H1 (cell line): ENCODE measurements at regions not wholly inside any gene's neighbourhood (a gene's known extent, or its start where the extent isn't known, plus 50 kb on each side); places are given as distances from the start of the nearest gene placed in this dataset.

Experiments
- CTCF ChIA-PET: fragments of 300-600 bp; sonication (Branson Sonifier 250); formaldehyde crosslinking; loops from one replicate; lab custom pipeline; 2021; ENCODE audit not compliant: partially characterized antibody; lab: Charles Lee
- POLR2A ChIA-PET: fragments of 300-600 bp; sonication (Branson Sonifier 250); formaldehyde crosslinking; loops from one replicate; lab custom pipeline; 2021; ENCODE audit warnings: inconsistent platforms; ENCODE audit not compliant: partially characterized antibody; lab: Charles Lee
- DNase-seq, 2 experiments: peaks; one replicate each; pipeline versions ENCODE4 v3.0.0 to v3.0.0-alpha.2; 2010 to 2022; ENCODE audit warnings: low spot score in 2 of 2, low read depth in 1 of 2, mixed read lengths in 1 of 2
- FAIRE-seq: peaks from 2 replicates; lab custom pipeline; 2011; peaks lifted over from hg19 to GRCh38; lab: Jason Lieb, UNC
- H2AFZ ChIP-seq: 2 replicates; pipeline ENCODE4 v1.8.1; 2012; ENCODE audit warnings: low read length, inconsistent platforms
- H2AK5ac ChIP-seq: 2 replicates; pipeline ENCODE4 v1.6.1; 2013; ENCODE audit warnings: low read depth, low read length
- H2BK120ac ChIP-seq: replicated peaks from 2 replicates; pipeline ENCODE3; 2013; ENCODE audit warnings: low read depth, low read length, inconsistent platforms
- H2BK12ac ChIP-seq: 2 replicates; pipeline ENCODE4 v1.6.1; 2013; ENCODE audit warnings: low read depth, low read length
- H2BK15ac ChIP-seq: 2 replicates; pipeline ENCODE4 v1.6.1; 2013; ENCODE audit warnings: low read length
- H2BK20ac ChIP-seq: 2 replicates; pipeline ENCODE4 v1.6.1; 2013; ENCODE audit warnings: low read length
- H2BK5ac ChIP-seq: 2 replicates; pipeline ENCODE4 v1.6.1; 2013; ENCODE audit warnings: low read depth, low read length
- H3K14ac ChIP-seq: 2 replicates; pipeline ENCODE4 v1.6.1; 2013; ENCODE audit warnings: inconsistent platforms; ENCODE audit not compliant: insufficient read length
- H3K18ac ChIP-seq: 2 replicates; pipeline ENCODE4 v1.6.1; 2013; ENCODE audit warnings: low read length; ENCODE audit errors: extremely low read depth
- H3K23ac ChIP-seq: 2 replicates; pipeline ENCODE4 v1.6.1; 2013; ENCODE audit warnings: inconsistent platforms; ENCODE audit not compliant: insufficient read length
- H3K23me2 ChIP-seq: 2 replicates; pipeline ENCODE4 v1.6.1; 2013; ENCODE audit warnings: low read depth, low read length
- H3K27ac ChIP-seq: 2 replicates; pipeline ENCODE4 v1.6.1; 2011; ENCODE audit warnings: low read depth, low read length, inconsistent platforms
- H3K27me3 ChIP-seq, 4 experiments: replicated peaks in 1 of 4; 1 replicate in 1 of 4; 2 replicates in 3 of 4; pipeline versions ENCODE4 v1.6.1 to v1.8.1; 2011 to 2013; ENCODE audit warnings: low read length in 3 of 4, mild to moderate bottlenecking in 3 of 4, inconsistent platforms in 2 of 4, mixed read lengths in 2 of 4, moderate library complexity in 1 of 4; ENCODE audit not compliant: control insufficient read depth in 3 of 4, insufficient read depth in 3 of 4; ENCODE audit errors: extremely low read depth in 1 of 4
- H3K36me3 ChIP-seq, 4 experiments: 2 replicates each; pipeline versions ENCODE4 v1.6.1 to v1.8.1; 2011 to 2013; ENCODE audit warnings: mild to moderate bottlenecking in 4 of 4, low read length in 3 of 4, moderate library complexity in 2 of 4, control low read depth in 1 of 4, inconsistent platforms in 1 of 4; ENCODE audit not compliant: insufficient read depth in 4 of 4, control insufficient read depth in 2 of 4
- H3K4ac ChIP-seq: replicated peaks from 2 replicates; pipeline ENCODE3; 2013; ENCODE audit warnings: low read length, low read depth, mixed read lengths, inconsistent platforms; ENCODE audit not compliant: insufficient read length
- H3K4me1 ChIP-seq, 4 experiments: replicated peaks in 1 of 4; 1 replicate in 1 of 4; 2 replicates in 3 of 4; pipeline versions ENCODE4 v1.6.1 to v1.8.1; 2011 to 2013; ENCODE audit warnings: low read length in 3 of 4, inconsistent platforms in 2 of 4, mixed read lengths in 1 of 4; ENCODE audit not compliant: insufficient read depth in 4 of 4, control insufficient read depth in 3 of 4
- H3K4me2 ChIP-seq, 2 experiments: 2 replicates each; pipeline versions ENCODE4 v1.6.1 to v1.8.1; 2011 to 2013; ENCODE audit warnings: low read depth in 2 of 2, low read length in 2 of 2, control low read depth in 1 of 2, inconsistent platforms in 1 of 2, mild to moderate bottlenecking in 1 of 2; ENCODE audit not compliant: insufficient read depth in 1 of 2
- H3K4me3 ChIP-seq, 4 experiments: fragments of 200-600, 300-600 bp in 1 of 4; sonication (generic), shearing (Covaris generic), sonication (Bioruptor Twin) in 1 of 4; 2 replicates each; pipeline versions ENCODE4 v1.5.1 to v1.8.1; 2011 to 2016; ENCODE audit warnings: low read length in 4 of 4, low read depth in 3 of 4, control low read depth in 2 of 4, inconsistent platforms in 2 of 4, mild to moderate bottlenecking in 2 of 4, mixed read lengths in 1 of 4, moderate library complexity in 1 of 4; ENCODE audit not compliant: insufficient read depth in 2 of 4; ENCODE audit errors: extremely low read depth in 1 of 4
- H3K56ac ChIP-seq: replicated peaks from 2 replicates; pipeline ENCODE3; 2013; ENCODE audit warnings: low read depth, mild to moderate bottlenecking, mixed read lengths, low read length, inconsistent platforms; ENCODE audit not compliant: insufficient read length
- H3K79me1 ChIP-seq: 2 replicates; pipeline ENCODE4 v1.6.1; 2013; ENCODE audit warnings: low read depth, low read length, control low read depth
- H3K79me2 ChIP-seq, 2 experiments: 2 replicates each; pipeline versions ENCODE4 v1.6.1 to v1.8.1; 2012 to 2013; ENCODE audit warnings: low read length in 2 of 2, mild to moderate bottlenecking in 2 of 2, inconsistent platforms in 1 of 2; ENCODE audit not compliant: insufficient read depth in 2 of 2, control insufficient read depth in 1 of 2
- H3K9ac ChIP-seq, 4 experiments: replicated peaks in 1 of 4; 1 replicate in 1 of 4; 2 replicates in 3 of 4; pipeline versions ENCODE4 v1.6.1 to v1.8.1; 2011 to 2013; ENCODE audit warnings: low read depth in 3 of 4, low read length in 3 of 4, control low read depth in 2 of 4, mild to moderate bottlenecking in 2 of 4, moderate library complexity in 2 of 4, inconsistent platforms in 1 of 4; ENCODE audit errors: extremely low read depth in 1 of 4
- H3K9me3 ChIP-seq, 2 experiments: 2 replicates each; pipeline versions ENCODE4 v1.6.1 to v1.8.1; 2012 to 2013; ENCODE audit warnings: mild to moderate bottlenecking in 2 of 2, moderate library complexity in 2 of 2, control low read depth in 1 of 2, inconsistent platforms in 1 of 2, low read depth in 1 of 2, low read length in 1 of 2, mixed read lengths in 1 of 2; ENCODE audit not compliant: insufficient read depth in 2 of 2
- H4K20me1 ChIP-seq, 2 experiments: replicated peaks in 1 of 2; 2 replicates each; pipeline versions ENCODE3 to v1.8.1; 2011 to 2013; ENCODE audit warnings: inconsistent platforms in 2 of 2, low read length in 2 of 2, mild to moderate bottlenecking in 1 of 2; ENCODE audit not compliant: insufficient read depth in 2 of 2, control insufficient read depth in 1 of 2
- H4K5ac ChIP-seq: 2 replicates; pipeline ENCODE4 v1.6.1; 2013; ENCODE audit warnings: low read length, low read depth, mixed read lengths, inconsistent platforms; ENCODE audit not compliant: insufficient read length
- H4K8ac ChIP-seq: 2 replicates; pipeline ENCODE4 v1.8.0; 2013; ENCODE audit warnings: mild to moderate bottlenecking, moderate library complexity, low read length, inconsistent platforms; ENCODE audit not compliant: insufficient read depth; ENCODE audit errors: extremely low read depth
- H4K91ac ChIP-seq: replicated peaks from 2 replicates; pipeline ENCODE3; 2013; ENCODE audit warnings: low read length, mixed read lengths, inconsistent platforms; ENCODE audit not compliant: insufficient read length
- ASH2L ChIP-seq: fragments of 200-600, 300-600 bp; sonication (generic); IDR thresholded peaks from one replicate; pipeline ENCODE4 v1.7.1; 2017; ENCODE audit warnings: low read length
- BRCA1 ChIP-seq: IDR thresholded peaks from 2 replicates; pipeline ENCODE4 v1.6.1; 2012; ENCODE audit warnings: low read depth, low read length, improper control_type of control experiment
- CEBPB ChIP-seq: IDR thresholded peaks from 2 replicates; pipeline ENCODE4 v1.6.1; 2012; ENCODE audit warnings: low read depth, low read length
- GABPA ChIP-seq: IDR thresholded peaks from 2 replicates; pipeline ENCODE4 v1.6.1; 2011; ENCODE audit warnings: mild to moderate bottlenecking, low read length, moderate library complexity, borderline replicate concordance; ENCODE audit not compliant: insufficient read depth
- JUND ChIP-seq: IDR thresholded peaks from 2 replicates; pipeline ENCODE4 v1.6.1; 2011; ENCODE audit warnings: mild to moderate bottlenecking, improper control_type of control experiment, low read length
- POLR2A ChIP-seq, 2 experiments: IDR thresholded peaks; 1 replicate in 1 of 2; 2 replicates in 1 of 2; pipeline ENCODE4 v1.6.1; 2011; ENCODE audit warnings: low read depth in 2 of 2, low read length in 2 of 2, mild to moderate bottlenecking in 2 of 2; ENCODE audit errors: control extremely low read depth in 1 of 2
- RFX5 ChIP-seq: IDR thresholded peaks from 2 replicates; pipeline ENCODE4 v1.6.1; 2011; ENCODE audit warnings: low read depth, low read length, improper control_type of control experiment, borderline replicate concordance
- TCF12 ChIP-seq: IDR thresholded peaks from 2 replicates; pipeline ENCODE4 v1.6.1; 2011; ENCODE audit warnings: low read depth, mild to moderate bottlenecking, low read length
- TEAD4 ChIP-seq: IDR thresholded peaks from 2 replicates; pipeline ENCODE4 v1.6.1; 2012; ENCODE audit warnings: low read depth, low read length, inconsistent platforms, mixed read lengths
- whole genome bisulfite sequencing, 2 experiments: shearing (Covaris generic) in 1 of 2; methylation state at CpG; one replicate each; pipeline versions ENCODE4 v1.1.6 to v1.1.7; 2013 to 2015; ENCODE audit warnings: low lambda C conversion rate in 2 of 2, mixed read lengths in 2 of 2, inconsistent platforms in 1 of 2, low coverage in 1 of 2, missing lambda C conversion rate in 1 of 2; ENCODE audit not compliant: insufficient replicate concordance in 2 of 2, insufficient coverage in 1 of 2, insufficient read length in 1 of 2; ENCODE audit errors: extremely low coverage in 1 of 2, missing lambda C conversion rate in 1 of 2; 5-methylcytosine and 5-hydroxymethylcytosine counted together

DNA sequence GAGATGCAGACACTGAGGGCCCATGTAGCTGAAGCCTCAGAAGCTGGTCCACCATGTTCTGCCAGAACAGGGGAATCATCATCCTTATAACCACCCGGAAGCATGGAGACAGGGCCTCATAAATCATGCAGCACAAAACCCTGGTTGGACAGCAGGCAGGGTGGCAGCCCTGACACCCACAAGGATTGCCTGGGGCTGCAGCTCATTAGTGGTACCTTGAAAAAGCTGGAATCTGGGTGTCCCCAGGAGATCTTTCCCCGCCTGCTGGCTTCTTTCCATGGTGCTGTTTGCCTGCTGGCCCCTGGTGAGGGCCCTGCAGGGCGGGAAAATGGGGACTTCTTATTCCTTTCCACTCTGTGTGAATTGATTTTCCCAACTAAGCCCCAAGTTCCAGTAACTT lies 50.6 kb upstream of the GGTLC1 start:
- no peak overlapping the region for H2BK20ac ChIP-seq
- H3K23ac ChIP-seq, result no peak overlapping the region
- no peaks in the 10 kb centered on the region for H4K20me1 ChIP-seq
- no peaks in the 10 kb centered on the region for H3K79me2 ChIP-seq
- H3K4me3 ChIP-seq, result no peak overlapping the region
- H2AFZ ChIP-seq, result no peak overlapping the region
- no peaks in the 10 kb centered on the region for H3K36me3 ChIP-seq
- no peaks in the 10 kb centered on the region for H3K79me1 ChIP-seq
- no peak overlapping the region for H4K91ac ChIP-seq
- H3K18ac ChIP-seq, result no peak overlapping the region
- H3K56ac ChIP-seq, result no peak overlapping the region
- no peak overlapping the region for H2BK5ac ChIP-seq
- H4K8ac ChIP-seq, result no peak overlapping the region
- H3K9me3 ChIP-seq, result no peaks in the 10 kb centered on the region
- no peak overlapping the region for H3K4me2 ChIP-seq
- no peak overlapping the region for H3K4ac ChIP-seq
- no peak overlapping the region for H4K5ac ChIP-seq
- FAIRE-seq (no peak), DNase-seq (no peak)
- H3K14ac ChIP-seq, result no peak overlapping the region
- ChIA-PET CTCF (interaction anchor here (0.8 kb wide), 1 partner anchor 15 kb away, joined by 3 read pairs; no protein-coding TSS in a partner anchor), POLR2A (no interaction called here)
- H3K27ac ChIP-seq, result no peak overlapping the region
- no peak overlapping the region for H3K9ac ChIP-seq
- H3K4me1 ChIP-seq, result no peaks in the 10 kb centered on the region
- no peak overlapping the region for H2BK12ac ChIP-seq
- TF ChIP-seq ASH2L, result no peak
- TF ChIP-seq RFX5, result no peak
- no peak for TF ChIP-seq POLR2A (IDR thresholded peaks at IDR 0.05; ENCODE audit: control extremely low read depth in 1 of 2, low read depth in 2 of 2, low read length in 2 of 2)
- TF ChIP-seq TCF12, result no peak
- no peak for TF ChIP-seq BRCA1
- TF ChIP-seq JUND, result no peak
- TF ChIP-seq TEAD4, result no peak
- TF ChIP-seq GABPA, result no peak
- TF ChIP-seq CEBPB, result no peak
- H2AK5ac ChIP-seq, result no peak overlapping the region
- 83% methylated on average over 3 of the region's 3 CpGs; no CpG with 5 or more reads in 1 of the 2 experiments for WGBS, 2 experiments
- H3K27me3 ChIP-seq, result no peaks in the 10 kb centered on the region
- no peak overlapping the region for H2BK120ac ChIP-seq
- no peak overlapping the region for H2BK15ac ChIP-seq
- H3K23me2 ChIP-seq, result no peaks in the 10 kb centered on the region; the same call in 1 of the 2 replicates
